GM12892 (cell line): ENCODE measurements at regions not wholly inside any gene's neighbourhood (a gene's known extent, or its start where the extent isn't known, plus 50 kb on each side); places are given as distances from the start of the nearest gene placed in this dataset.
A peak's percentile ranks its signal among the peaks of the same experiment; 100 is the strongest.

Source experiments
- DNase-seq: peaks from one replicate; pipeline ENCODE4 v3.0.0; 2011; ENCODE audit not compliant: insufficient read length
- FAIRE-seq: peaks from 2 replicates; lab custom pipeline; 2011; peaks lifted over from hg19 to GRCh38; lab: Jason Lieb, UNC
- POLR2A ChIP-seq: IDR thresholded peaks from 2 replicates; pipeline ENCODE4 v1.6.1; 2011; ENCODE audit warnings: low read depth, low read length, control low read depth
- POLR2AphosphoS5 ChIP-seq: IDR thresholded peaks from 2 replicates; pipeline ENCODE4 v1.6.1; 2011; ENCODE audit warnings: low read depth, low read length, control low read depth
- TAF1 ChIP-seq: IDR thresholded peaks from 2 replicates; pipeline ENCODE4 v1.6.1; 2011; ENCODE audit warnings: low read depth, mild to moderate bottlenecking, control low read depth, low read length, borderline replicate concordance

GRCh38 chr5:161112371-161112770 is 260.4 kb upstream of the ATP10B start:
- no peak for TF ChIP-seq POLR2AphosphoS5
- no peak for TF ChIP-seq TAF1
- TF ChIP-seq POLR2A: no peak
- no peak for DNase-seq
- no peak for FAIRE-seq

- TF ChIP-seq TAF1 (no peak), POLR2AphosphoS5 (no peak), POLR2A (no peak)
- DNase-seq (no peak), FAIRE-seq (no peak)
Measured at GRCh38 chr5:161105525-161105924, 253.5 kb upstream of the ATP10B start.

- TF ChIP-seq POLR2A (no peak), TAF1 (no peak), POLR2AphosphoS5 (no peak)
- no peak for FAIRE-seq
- no peak for DNase-seq
Measured at GRCh38 chr5:161098516-161098915, 246.5 kb upstream of the ATP10B start.

GRCh38 chr5:161096581-161096980 is 244.6 kb upstream of the ATP10B start:
- no peak for DNase-seq
- FAIRE-seq: no peak
- TF ChIP-seq POLR2AphosphoS5 (no peak), TAF1 (no peak), POLR2A (no peak)

GRCh38 chr5:161095953-161096352 is 243.9 kb upstream of the ATP10B start:
- no peak for TF ChIP-seq TAF1
- TF ChIP-seq POLR2AphosphoS5: no peak
- TF ChIP-seq POLR2A: no peak
- DNase-seq: no peak
- FAIRE-seq: peak; percentile 58

- DNase-seq (no peak), FAIRE-seq (no peak)
- no peak for TF ChIP-seq POLR2A
- no peak for TF ChIP-seq POLR2AphosphoS5
- TF ChIP-seq TAF1: no peak
Measured at GRCh38 chr5:161094411-161094810, 242.4 kb upstream of the ATP10B start.

DNA sequence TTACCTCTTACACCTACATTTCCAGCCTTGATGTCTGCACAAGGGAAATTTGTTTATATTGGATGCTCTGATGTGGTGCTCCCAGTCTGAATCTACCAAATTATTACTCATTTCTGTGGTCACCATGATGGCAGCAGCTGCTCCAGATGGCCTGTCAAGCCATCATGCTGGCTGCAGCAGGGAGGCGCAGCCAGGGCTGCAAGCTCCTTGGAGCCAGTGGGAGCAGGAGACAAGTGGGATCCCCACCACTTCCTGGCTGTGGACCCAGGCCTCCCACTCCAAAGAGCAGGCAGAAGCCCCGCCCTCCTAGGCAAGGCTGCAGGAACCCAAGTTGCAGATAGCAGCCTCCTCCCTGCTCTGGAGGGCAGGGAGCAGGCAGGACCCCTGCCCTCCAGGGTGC is 241.1 kb upstream of the ATP10B start:
- DNase-seq (no peak), FAIRE-seq (no peak)
- TF ChIP-seq TAF1 (no peak), POLR2AphosphoS5 (no peak), POLR2A (no peak)

DNA sequence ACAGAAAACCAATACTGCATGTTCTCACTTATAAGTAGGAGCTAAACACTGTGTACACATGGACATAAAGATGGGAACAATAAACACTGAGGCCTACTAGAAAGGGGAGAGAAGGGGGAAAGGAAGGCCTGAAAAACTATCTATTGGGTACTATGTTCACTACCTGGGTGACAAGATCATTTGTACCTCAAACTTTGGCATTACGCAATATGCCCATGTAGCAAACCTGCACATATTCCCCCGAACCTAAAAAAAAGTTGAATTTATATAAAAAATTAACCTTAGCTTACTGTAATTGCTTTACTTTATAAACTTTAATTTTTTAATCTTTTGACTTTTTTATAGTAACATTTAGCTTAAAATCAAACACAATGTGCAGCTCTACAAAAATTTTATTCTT is 237.6 kb upstream of the ATP10B start:
- no peak for TF ChIP-seq TAF1
- no peak for TF ChIP-seq POLR2AphosphoS5
- TF ChIP-seq POLR2A: no peak
- DNase-seq: no peak
- FAIRE-seq: no peak

- no peak for DNase-seq
- no peak for TF ChIP-seq TAF1
- no peak for TF ChIP-seq POLR2A
- no peak for TF ChIP-seq POLR2AphosphoS5
- no peak for FAIRE-seq
Measured at GRCh38 chr5:161086461-161086860, 234.4 kb upstream of the ATP10B start.

DNA sequence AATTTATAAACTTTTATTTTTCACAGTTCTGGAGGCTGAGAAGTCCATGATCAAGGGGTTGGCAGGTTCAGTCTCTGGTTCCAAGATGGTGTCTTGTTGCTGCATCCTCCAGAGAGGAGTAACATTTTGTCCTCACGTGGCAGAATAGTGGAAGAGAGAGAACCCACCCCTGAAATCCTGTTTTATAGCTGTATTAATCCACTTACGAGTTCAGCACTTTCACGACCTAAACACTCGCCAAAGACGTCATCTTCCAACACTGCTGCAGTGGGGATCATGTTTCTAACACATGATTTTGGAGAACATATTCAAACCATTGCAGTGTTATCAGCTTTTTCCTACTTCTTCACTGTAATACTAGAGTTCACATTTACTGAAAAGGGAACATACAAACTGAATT is 233.0 kb upstream of the ATP10B start:
- TF ChIP-seq POLR2AphosphoS5 (no peak), POLR2A (no peak), TAF1 (no peak)
- FAIRE-seq: no peak
- no peak for DNase-seq

DNA sequence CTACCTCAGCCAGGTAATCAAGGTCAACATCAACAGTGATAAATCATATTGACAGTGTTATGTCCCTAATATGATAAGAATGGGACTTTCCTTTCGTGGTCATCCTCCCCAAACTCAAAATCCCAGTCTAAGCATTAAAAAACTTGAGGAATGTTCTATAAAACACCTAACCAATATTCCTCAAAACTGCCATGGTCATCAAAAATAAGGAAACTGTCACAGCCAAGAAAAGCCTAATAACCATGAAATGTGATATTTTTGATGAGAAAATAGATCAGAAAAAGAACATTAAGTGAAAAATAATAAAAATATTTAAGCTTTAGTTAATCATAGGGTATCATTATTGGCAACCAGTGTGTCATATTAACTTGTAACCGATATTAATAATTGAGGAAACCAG is 232.1 kb upstream of the ATP10B start:
- FAIRE-seq (no peak), DNase-seq (no peak)
- TF ChIP-seq TAF1 (no peak), POLR2AphosphoS5 (no peak), POLR2A (no peak)

DNA sequence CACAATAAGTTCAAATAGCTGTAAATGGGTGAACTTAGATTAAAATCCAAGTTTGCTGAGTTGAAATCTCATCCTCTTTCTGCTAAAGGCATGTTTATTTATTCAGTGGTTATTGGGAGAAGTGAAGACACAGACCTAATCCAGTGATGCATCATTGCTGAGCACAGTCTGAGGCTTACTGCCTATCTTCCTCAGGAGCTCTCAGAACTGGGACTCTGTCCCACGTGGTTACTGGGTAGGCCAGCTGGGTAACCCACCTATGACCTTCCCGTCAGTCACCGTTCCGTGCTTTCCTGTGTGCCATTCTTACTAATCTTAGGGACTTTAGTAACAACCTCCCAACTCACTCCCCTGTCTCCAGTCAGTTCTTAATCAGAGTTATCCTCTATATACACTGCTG is 226.8 kb upstream of the ATP10B start:
- no peak for TF ChIP-seq TAF1
- no peak for TF ChIP-seq POLR2AphosphoS5
- no peak for TF ChIP-seq POLR2A
- FAIRE-seq (no peak), DNase-seq (no peak)
